Loucy (cell line): ENCODE measurements at regions not wholly inside any gene's neighbourhood (a gene's known extent, or its start where the extent isn't known, plus 50 kb on each side); places are given as distances from the start of the nearest gene placed in this dataset.

ENCODE experiments used
- H2AFZ ChIP-seq: fragments of 200-600 bp; sonication (generic); 2 replicates; pipeline ENCODE4 v1.6.0; 2016; ENCODE audit warnings: antibody characterized with exemption, mild to moderate bottlenecking, low read length, moderate library complexity
- H3F3A ChIP-seq: fragments of 200-600 bp; 2 replicates; pipeline ENCODE4 v1.6.0; 2016; ENCODE audit warnings: antibody characterized with exemption, low read depth, mild to moderate bottlenecking
- H3K27me3 ChIP-seq: fragments of 200-600 bp; sonication (generic); 2 replicates; pipeline ENCODE4 v1.6.1; 2014; ENCODE audit warnings: low read length, mild to moderate bottlenecking; ENCODE audit not compliant: insufficient read depth, poor library complexity, severe bottlenecking
- H3K36me3 ChIP-seq: fragments of 200-600 bp; sonication (generic); 2 replicates; pipeline ENCODE4 v1.6.1; 2016; ENCODE audit warnings: low read length; ENCODE audit not compliant: insufficient read depth
- H3K4me1 ChIP-seq: fragments of 200-600 bp; sonication (generic); 2 replicates; pipeline ENCODE4 v1.5.1; 2014; ENCODE audit warnings: low read length, mild to moderate bottlenecking; ENCODE audit not compliant: insufficient read depth, poor library complexity, severe bottlenecking
- H3K4me2 ChIP-seq: fragments of 200-600 bp; sonication (generic); 2 replicates; pipeline ENCODE4 v1.6.0; 2014; ENCODE audit warnings: antibody characterized with exemption, low read length, low read depth, mild to moderate bottlenecking; ENCODE audit not compliant: poor library complexity, severe bottlenecking
- H3K4me3 ChIP-seq: fragments of 200-600 bp; sonication (generic); 2 replicates; pipeline ENCODE4 v1.5.1; 2014; ENCODE audit warnings: low read length, mild to moderate bottlenecking, mixed read lengths; ENCODE audit not compliant: poor library complexity, severe bottlenecking
- H3K79me2 ChIP-seq: fragments of 200-600 bp; sonication (generic); 2 replicates; pipeline ENCODE4 v1.6.1; 2014; ENCODE audit warnings: low read length; ENCODE audit not compliant: insufficient read depth
- H3K9ac ChIP-seq: fragments of 200-600 bp; sonication (generic); 2 replicates; pipeline ENCODE4 v1.6.0; 2014; ENCODE audit warnings: mild to moderate bottlenecking, low read depth, low read length, moderate library complexity; ENCODE audit not compliant: poor library complexity, severe bottlenecking
- H3K9me2 ChIP-seq: fragments of 200-600 bp; sonication (generic); replicated peaks from 2 replicates; pipeline ENCODE4 v1.6.1; 2016; ENCODE audit warnings: low read depth, low read length, mixed read lengths
- H3K9me3 ChIP-seq: fragments of 200-600 bp; sonication (generic); 2 replicates; pipeline ENCODE4 v1.6.1; 2014; ENCODE audit warnings: mild to moderate bottlenecking, antibody characterized with exemption, low read length, low read depth; ENCODE audit not compliant: insufficient read depth
- H4K20me1 ChIP-seq: fragments of 200-600 bp; sonication (generic); 2 replicates; pipeline ENCODE4 v1.6.0; 2014; ENCODE audit warnings: antibody characterized with exemption, low read length, mild to moderate bottlenecking; ENCODE audit not compliant: insufficient read depth, poor library complexity, severe bottlenecking
- CTCF ChIP-seq: fragments of 200-600 bp; sonication (generic); conservative IDR thresholded peaks from 2 replicates; pipeline ENCODE4 v1.5.1; 2014; ENCODE audit warnings: mild to moderate bottlenecking, antibody characterized with exemption, low read length
- EZH2phosphoT487 ChIP-seq: fragments of 200-600 bp; IDR thresholded peaks from 2 replicates; pipeline ENCODE4 v1.6.1; 2018; ENCODE audit warnings: antibody characterized with exemption, mild to moderate bottlenecking, moderate library complexity, borderline replicate concordance

GRCh38 chr5:115068239-115069086 is 101.2 kb downstream of the TRIM36 start:
- H3K9me2 ChIP-seq = no peaks in the 10 kb centered on the region
- H3K36me3 ChIP-seq = no peaks in the 10 kb centered on the region
- peak overlapping the region; percentile 75 for H2AFZ ChIP-seq
- H4K20me1 ChIP-seq = no peaks in the 10 kb centered on the region
- peak overlapping the region; percentile 37 for H3K4me2 ChIP-seq
- H3K27me3 ChIP-seq = no peaks in the 10 kb centered on the region
- H3F3A ChIP-seq = no peaks in the 10 kb centered on the region
- TF ChIP-seq EZH2phosphoT487 (no peak), CTCF (no peak)
- H3K4me1 ChIP-seq = no peaks in the 10 kb centered on the region
- H3K79me2 ChIP-seq = no peaks in the 10 kb centered on the region
- peak overlapping the region; percentile 60 for H3K4me3 ChIP-seq
- no peaks in the 10 kb centered on the region for H3K9me3 ChIP-seq
- no peak overlapping the region for H3K9ac ChIP-seq

- no peaks in the 10 kb centered on the region for H3K9me3 ChIP-seq
- H3K36me3 ChIP-seq = no peaks in the 10 kb centered on the region
- H2AFZ ChIP-seq = no peak overlapping the region
- H3K9me2 ChIP-seq = no peaks in the 10 kb centered on the region
- no peaks in the 10 kb centered on the region for H3K4me1 ChIP-seq
- H3K4me2 ChIP-seq = no peak overlapping the region
- no peak overlapping the region for H3K9ac ChIP-seq
- no peaks in the 10 kb centered on the region for H3F3A ChIP-seq
- no peaks in the 10 kb centered on the region for H3K27me3 ChIP-seq
- H3K79me2 ChIP-seq = no peaks in the 10 kb centered on the region
- TF ChIP-seq EZH2phosphoT487 (no peak), CTCF (no peak)
- no peak overlapping the region for H3K4me3 ChIP-seq
- no peaks in the 10 kb centered on the region for H4K20me1 ChIP-seq
These were observed 105.3 kb downstream of the TRIM36 start for GRCh38 chr5:115064380-115064779.

GRCh38 chr5:115054387-115054951 is 115.2 kb downstream of the TRIM36 start:
- Histone ChIP-seq H3K9ac (no peak overlapping the region), H4K20me1 (no peaks in the 10 kb centered on the region), H3K36me3 (no peaks in the 10 kb centered on the region), H3K27me3 (no peaks in the 10 kb centered on the region), H3K4me3 (no peak overlapping the region), H3K9me2 (no peaks in the 10 kb centered on the region), H3K4me2 (no peak overlapping the region), H2AFZ (no peak overlapping the region), H3F3A (no peaks in the 10 kb centered on the region), H3K9me3 (no peaks in the 10 kb centered on the region), H3K79me2 (no peaks in the 10 kb centered on the region), H3K4me1 (no peaks in the 10 kb centered on the region)
- no peak for TF ChIP-seq CTCF
